ENCODE measurements at regions not wholly inside any gene's neighbourhood (a gene's known extent, or its start where the extent isn't known, plus 50 kb on each side); places are given as distances from the start of the nearest gene placed in this dataset.

DNA sequence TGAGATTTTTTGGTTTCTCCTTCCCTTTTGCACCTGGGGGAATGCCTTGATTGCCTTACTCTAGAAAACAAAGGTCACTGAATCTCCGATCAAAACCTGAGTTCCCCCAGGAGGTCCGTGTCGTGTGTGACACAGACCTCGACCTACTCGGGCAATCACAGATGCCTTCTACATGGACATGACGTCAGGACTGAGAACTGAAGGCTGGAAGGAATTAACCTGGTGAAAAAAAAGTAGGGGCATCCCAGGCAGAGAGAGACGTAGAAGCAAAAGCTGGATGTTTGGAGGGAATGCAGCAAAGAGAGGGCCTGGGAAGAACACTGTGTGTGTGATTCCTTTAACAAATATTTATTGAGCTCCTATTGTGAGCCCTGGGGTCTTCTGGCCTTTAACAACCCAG, 178.0 kb downstream of the PRDM2 start:
- peaks cover 0 to 4% (median 3%) of the 10 kb centered on the region in 3 donors for H3K36me3 Mint-ChIP-seq
- peaks cover 0 to 4% (median 0%) of the 10 kb centered on the region in 9 donors for H3K9me3 Mint-ChIP-seq
- DNase-seq, result no peak
- H3K4me1 Mint-ChIP-seq, result peaks cover 0 to 1% (median 0%) of the 10 kb centered on the region in 4 donors
- peaks cover 5 to 12% (median 10%) of the 10 kb centered on the region in 5 donors for H3K27me3 Mint-ChIP-seq
- no peak overlapping the region for H3K27ac Mint-ChIP-seq
- no peak overlapping the region for H3K4me3 Mint-ChIP-seq
- POLR2A ChIA-PET, result interaction anchor here (0.6 kb wide), 1 partner anchor 143 kb away, joined by 5 read pairs; no protein-coding TSS in a partner anchor
- ATAC-seq, result no peak

DNA sequence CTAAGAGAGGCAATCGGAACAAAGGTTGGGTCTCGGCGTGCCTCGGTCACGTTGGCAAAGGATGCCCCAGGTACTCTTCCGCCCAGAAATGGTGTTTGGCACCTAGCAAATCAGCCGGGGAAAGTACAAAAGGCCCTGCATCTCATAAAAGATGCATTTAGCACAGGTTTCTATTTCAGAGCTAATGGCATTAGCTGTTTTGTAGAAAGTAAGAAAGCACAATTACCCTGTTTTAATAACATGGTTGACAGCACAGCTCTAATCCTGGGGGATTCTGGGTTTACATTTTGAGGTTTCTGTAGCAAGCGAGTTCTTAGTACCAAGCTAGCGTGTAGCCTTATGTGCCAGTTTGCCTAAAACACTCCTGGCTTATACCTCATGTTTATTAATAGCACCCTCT, 178.5 kb downstream of the PRDM2 start:
- ATAC-seq, result no peak
- POLR2A ChIA-PET, result interaction anchor here (0.6 kb wide), 1 partner anchor 143 kb away, joined by 5 read pairs; no protein-coding TSS in a partner anchor

DNA sequence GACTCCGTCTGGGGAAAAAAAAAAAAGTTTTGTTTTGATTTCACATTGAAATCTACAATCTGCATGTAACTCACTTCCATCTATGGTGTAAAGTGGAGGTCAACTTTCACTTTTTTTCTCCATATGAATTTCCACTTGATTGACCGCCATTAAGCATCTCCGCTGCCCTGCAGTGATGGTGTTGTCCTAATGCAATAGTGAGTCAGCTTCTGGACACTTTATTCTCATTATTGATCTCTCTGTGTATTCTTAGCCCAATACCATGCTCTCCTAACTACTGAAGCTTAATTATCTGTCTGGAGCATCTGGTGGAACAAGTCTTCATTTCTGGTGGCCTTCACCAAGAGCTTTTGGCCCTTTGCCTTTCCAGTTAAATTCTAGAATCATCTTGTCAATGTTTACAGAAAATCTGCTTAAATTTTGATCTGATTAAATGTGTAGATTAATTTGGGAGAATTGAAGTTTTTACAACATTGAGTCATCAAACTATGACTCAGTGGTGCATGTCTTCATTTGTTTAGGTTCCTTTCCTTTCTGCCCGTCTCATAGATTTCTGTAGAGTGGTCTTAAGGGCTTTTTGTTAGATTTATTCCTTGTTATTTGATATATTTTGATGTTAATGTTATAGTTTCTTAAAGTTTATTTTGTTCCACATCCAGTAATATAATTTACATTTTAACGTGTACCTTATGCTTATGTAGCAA, 181.5 kb downstream of the PRDM2 start:
- DNase-seq (no peak), ATAC-seq (no peak)
- Mint-ChIP-seq H3K4me3 (no peak overlapping the region), H3K27me3 (peaks cover 6 to 25% (median 10%) of the 10 kb centered on the region in 5 donors), H3K4me1 (peaks cover 0 to 1% (median 0%) of the 10 kb centered on the region in 4 donors), H3K36me3 (no peaks in the 10 kb centered on the region), H3K27ac (no peak overlapping the region), H3K9me3 (no peaks in the 10 kb centered on the region)
- POLR2A ChIA-PET, result no interaction called here

More for the DNA sequence above, 178.5 kb downstream of the PRDM2 start:
- peaks cover 0 to 4% (median 3%) of the 10 kb centered on the region in 3 donors for H3K36me3 Mint-ChIP-seq
- H3K4me1 Mint-ChIP-seq, result peaks cover 0 to 1% (median 0%) of the 10 kb centered on the region in 4 donors
- H3K27ac Mint-ChIP-seq, result no peak overlapping the region
- H3K27me3 Mint-ChIP-seq, result peaks cover 3 to 13% (median 10%) of the 10 kb centered on the region in 5 donors
- DNase-seq, result no peak
- H3K4me3 Mint-ChIP-seq, result no peak overlapping the region
- peaks cover 0 to 4% (median 0%) of the 10 kb centered on the region in 9 donors for H3K9me3 Mint-ChIP-seq

DNA sequence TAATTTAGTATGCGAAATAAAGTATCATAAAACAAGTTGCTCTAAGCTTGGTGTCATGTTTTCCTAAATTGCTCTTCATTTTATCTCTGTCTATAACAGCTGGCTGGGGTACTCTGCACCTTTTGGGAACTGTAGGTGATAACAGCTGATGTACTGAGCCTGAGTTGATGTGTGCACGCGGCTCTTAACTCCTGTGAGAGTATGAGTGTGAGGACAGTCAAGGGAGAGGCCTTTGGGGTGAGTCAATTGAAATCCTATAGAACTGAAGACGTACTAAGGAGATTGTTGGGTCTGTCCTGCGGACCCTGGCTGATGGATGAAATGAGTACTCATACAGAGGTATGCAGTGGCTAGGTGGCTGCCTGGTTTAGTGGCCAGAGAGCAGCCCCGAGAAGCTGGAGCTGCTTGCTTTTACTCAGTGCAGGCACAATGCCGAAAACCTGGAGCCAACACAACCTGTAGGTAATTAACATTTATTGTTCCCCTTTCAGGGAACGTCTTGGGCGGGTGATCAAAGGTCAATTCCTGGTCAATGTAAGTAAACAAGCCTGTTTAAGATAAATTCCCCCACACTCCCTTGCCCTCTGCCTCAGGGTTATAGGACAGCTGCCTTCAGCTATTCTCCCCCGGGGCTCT, 188.5 kb downstream of the PRDM2 start:
- DNase-seq, result no peak
- no peak for ATAC-seq
- Mint-ChIP-seq H3K27me3 (peaks cover 15 to 40% (median 21%) of the 10 kb centered on the region in 5 donors), H3K36me3 (peaks cover 1 to 12% (median 4%) of the 10 kb centered on the region in 3 donors), H3K27ac (no peak overlapping the region), H3K9me3 (peaks cover 0 to 13% (median 5%) of the 10 kb centered on the region in 9 donors), H3K4me3 (no peak overlapping the region), H3K4me1 (peaks cover 2 to 6% (median 3%) of the 10 kb centered on the region in 4 donors)
- POLR2A ChIA-PET, result no interaction called here

DNA sequence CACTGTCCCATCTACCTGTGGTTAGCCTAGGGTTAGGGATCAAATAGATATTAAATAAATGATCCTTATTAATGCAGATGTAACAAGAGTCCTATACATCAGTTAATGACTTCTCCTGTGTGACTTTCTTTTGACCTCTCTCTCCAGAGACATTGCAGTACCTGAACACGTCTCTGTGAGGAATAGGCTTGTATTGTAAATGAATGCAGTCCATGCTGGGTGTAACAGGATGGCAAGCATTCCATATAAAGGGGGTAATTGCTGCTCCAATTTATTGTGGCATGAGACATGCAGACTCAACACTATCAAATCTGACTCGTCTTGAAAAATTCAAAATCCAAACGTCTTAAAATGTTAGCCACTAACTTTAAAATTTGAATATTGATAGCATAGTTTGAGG, 189.5 kb downstream of the PRDM2 start:
- Mint-ChIP-seq H3K27me3 (peaks cover 24 to 46% (median 29%) of the 10 kb centered on the region in 5 donors), H3K4me1 (peaks cover 4 to 10% (median 7%) of the 10 kb centered on the region in 4 donors), H3K4me3 (no peak overlapping the region), H3K27ac (no peak overlapping the region), H3K9me3 (peaks cover 0 to 13% (median 5%) of the 10 kb centered on the region in 9 donors), H3K36me3 (peaks cover 1 to 14% (median 4%) of the 10 kb centered on the region in 3 donors)
- ATAC-seq (no peak), DNase-seq (no peak)
- POLR2A ChIA-PET, result no interaction called here

DNA sequence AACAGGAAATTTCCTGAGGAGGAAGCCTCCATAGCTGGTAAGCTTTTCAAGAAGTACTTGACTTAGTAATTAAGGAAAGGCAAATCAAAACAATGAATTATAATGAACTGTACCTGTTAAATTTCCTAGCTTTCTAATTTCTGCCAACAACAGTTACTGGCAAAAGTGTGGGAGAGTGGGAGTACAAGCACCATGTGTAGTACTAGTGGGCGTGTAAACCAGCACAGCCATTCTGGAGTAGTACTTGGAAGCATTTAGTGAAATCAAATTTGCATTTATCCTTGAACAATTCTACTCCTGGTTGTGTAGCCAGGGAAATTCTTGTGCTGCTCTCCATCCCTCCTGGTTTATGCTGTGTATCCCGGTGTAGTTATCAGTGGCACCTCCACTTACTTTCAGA, 190.8 kb downstream of the PRDM2 start:
- POLR2A ChIA-PET, result no interaction called here
- H3K4me1 Mint-ChIP-seq, result peaks cover 4 to 10% (median 7%) of the 10 kb centered on the region in 4 donors
- peaks cover 1 to 14% (median 4%) of the 10 kb centered on the region in 3 donors for H3K36me3 Mint-ChIP-seq
- H3K4me3 Mint-ChIP-seq, result no peak overlapping the region
- ATAC-seq (no peak), DNase-seq (no peak)
- H3K27me3 Mint-ChIP-seq, result peaks cover 25 to 47% (median 34%) of the 10 kb centered on the region in 5 donors
- H3K27ac Mint-ChIP-seq, result no peak overlapping the region
- peaks cover 0 to 13% (median 5%) of the 10 kb centered on the region in 9 donors for H3K9me3 Mint-ChIP-seq

DNA sequence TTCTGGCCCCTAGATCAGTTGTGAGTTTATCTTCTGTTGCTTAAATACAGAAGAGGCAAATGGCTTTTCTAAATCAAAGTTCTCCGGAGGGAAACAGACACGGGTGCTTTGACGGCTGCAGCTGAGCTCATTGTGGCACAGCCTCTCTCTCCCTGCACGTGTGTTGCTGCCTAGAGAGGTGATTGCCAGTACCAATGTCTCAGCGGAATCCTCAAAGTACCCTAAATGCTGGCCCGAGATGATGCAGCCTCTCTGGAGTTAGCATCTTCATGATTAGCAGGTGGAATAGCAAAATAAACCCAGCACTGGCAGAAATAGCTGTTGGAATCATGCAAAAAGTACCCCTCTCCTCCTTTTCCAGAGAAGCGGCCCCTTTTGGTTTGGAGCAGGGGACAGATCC, 192.2 kb downstream of the PRDM2 start:
- Mint-ChIP-seq H3K9me3 (peaks cover 0 to 13% (median 5%) of the 10 kb centered on the region in 9 donors), H3K27ac (no peak overlapping the region), H3K4me3 (peak overlapping the region in 4 of 10 donors; percentile 20 to 67 (median 40)), H3K27me3 (peaks cover 25 to 49% (median 35%) of the 10 kb centered on the region in 5 donors), H3K4me1 (peaks cover 4 to 10% (median 7%) of the 10 kb centered on the region in 4 donors), H3K36me3 (peaks cover 1 to 14% (median 4%) of the 10 kb centered on the region in 3 donors)
- POLR2A ChIA-PET, result no interaction called here
- ATAC-seq (no peak), DNase-seq (no peak)

DNA sequence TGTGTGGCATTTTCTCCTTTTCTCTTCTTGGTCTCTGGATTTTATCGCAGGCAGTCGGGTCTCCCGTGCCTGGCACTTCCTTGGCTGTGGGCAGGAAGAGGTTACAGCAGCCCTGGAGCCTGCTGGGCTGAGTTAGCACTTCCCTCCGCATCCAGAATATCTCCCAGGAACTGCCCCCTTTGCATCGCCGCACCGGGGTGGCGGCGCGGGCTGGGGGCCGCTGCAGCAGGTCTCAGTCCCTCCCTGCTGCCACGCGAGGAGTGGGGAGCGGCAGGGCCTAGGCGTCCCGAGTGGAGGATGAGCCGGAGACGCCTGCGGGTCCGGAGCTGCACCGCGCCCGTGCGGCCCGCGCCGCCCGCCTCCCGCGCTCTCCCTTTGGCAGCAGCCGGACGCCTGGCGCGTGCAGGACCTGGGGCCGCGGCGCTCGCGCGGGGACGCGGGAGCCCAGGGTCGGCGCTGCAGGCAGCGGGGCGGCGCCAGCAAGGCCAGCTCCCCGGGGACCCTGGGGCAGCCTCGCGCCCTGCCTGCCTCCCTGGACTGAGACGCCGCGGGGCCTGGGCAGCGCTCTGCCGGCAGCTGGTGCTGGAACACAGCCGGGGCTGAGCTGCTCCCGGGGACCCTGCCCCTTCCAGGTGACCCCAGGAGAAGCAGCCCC, 192.8 kb downstream of the PRDM2 start:
- peaks cover 1 to 14% (median 4%) of the 10 kb centered on the region in 3 donors for H3K36me3 Mint-ChIP-seq
- ATAC-seq (no peak), DNase-seq (peak in 1 of 10 donors; percentile 4)
- peak overlapping the region in 5 of 10 donors; percentile 20 to 67 (median 34) for H3K4me3 Mint-ChIP-seq
- POLR2A ChIA-PET, result no interaction called here
- H3K27me3 Mint-ChIP-seq, result peaks cover 29 to 51% (median 36%) of the 10 kb centered on the region in 5 donors
- peaks cover 0 to 13% (median 6%) of the 10 kb centered on the region in 9 donors for H3K9me3 Mint-ChIP-seq
- H3K27ac Mint-ChIP-seq, result no peak overlapping the region
- H3K4me1 Mint-ChIP-seq, result peaks cover 4 to 10% (median 7%) of the 10 kb centered on the region in 4 donors

DNA sequence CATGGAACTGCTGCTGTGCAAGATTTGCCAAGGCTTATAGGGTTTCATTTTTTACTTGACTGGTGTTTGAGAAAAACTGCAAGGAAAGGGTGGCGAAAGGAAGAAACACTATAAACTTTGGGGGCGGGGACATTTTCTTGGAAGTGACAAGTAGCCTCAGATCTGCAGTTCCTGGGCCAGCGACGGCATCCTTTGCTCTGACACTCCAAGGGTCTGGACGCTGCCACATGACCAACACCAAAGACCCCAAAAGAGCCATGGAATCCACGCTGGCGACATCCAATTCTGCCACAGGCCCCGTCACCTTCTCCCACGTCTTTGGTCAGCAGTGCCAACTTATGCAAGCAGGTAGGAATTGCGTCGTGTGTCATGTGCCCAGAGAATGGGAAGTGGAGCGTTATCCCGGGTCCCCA, 193.4 kb downstream of the PRDM2 start:
- H3K27me3 Mint-ChIP-seq, result peaks cover 35 to 52% (median 38%) of the 10 kb centered on the region in 5 donors
- H3K9me3 Mint-ChIP-seq, result peaks cover 0 to 13% (median 6%) of the 10 kb centered on the region in 9 donors
- peaks cover 1 to 14% (median 4%) of the 10 kb centered on the region in 3 donors for H3K36me3 Mint-ChIP-seq
- ATAC-seq (no peak), DNase-seq (no peak)
- H3K27ac Mint-ChIP-seq, result peak overlapping the region in 1 of 10 donors; percentile 60
- POLR2A ChIA-PET, result no interaction called here
- H3K4me1 Mint-ChIP-seq, result peaks cover 4 to 10% (median 7%) of the 10 kb centered on the region in 4 donors
- H3K4me3 Mint-ChIP-seq, result peak overlapping the region in 4 of 10 donors; percentile 21 to 50 (median 40)

DNA sequence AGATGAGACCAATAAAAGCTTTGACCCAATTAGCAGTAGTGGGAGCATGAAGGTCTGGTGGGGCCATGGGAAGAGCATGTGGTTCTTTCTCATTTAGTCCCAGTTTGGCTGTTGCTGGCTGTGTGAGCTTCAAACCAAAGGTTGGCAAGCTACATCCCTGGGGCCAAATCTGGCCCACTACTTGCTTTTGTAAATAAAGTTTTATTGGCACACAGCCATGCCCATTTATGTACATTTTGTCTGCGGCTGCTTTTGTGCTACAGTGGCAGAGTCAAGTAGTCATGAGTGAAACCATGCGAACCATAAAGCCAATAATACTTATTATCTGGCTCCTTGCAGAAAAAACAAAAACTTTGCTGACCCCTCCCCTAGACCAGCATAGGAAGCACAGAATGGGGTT, 196.9 kb downstream of the PRDM2 start:
- H3K9me3 Mint-ChIP-seq, result peaks cover 0 to 5% (median 0%) of the 10 kb centered on the region in 9 donors
- peaks cover 25 to 52% (median 38%) of the 10 kb centered on the region in 5 donors for H3K27me3 Mint-ChIP-seq

DNA sequence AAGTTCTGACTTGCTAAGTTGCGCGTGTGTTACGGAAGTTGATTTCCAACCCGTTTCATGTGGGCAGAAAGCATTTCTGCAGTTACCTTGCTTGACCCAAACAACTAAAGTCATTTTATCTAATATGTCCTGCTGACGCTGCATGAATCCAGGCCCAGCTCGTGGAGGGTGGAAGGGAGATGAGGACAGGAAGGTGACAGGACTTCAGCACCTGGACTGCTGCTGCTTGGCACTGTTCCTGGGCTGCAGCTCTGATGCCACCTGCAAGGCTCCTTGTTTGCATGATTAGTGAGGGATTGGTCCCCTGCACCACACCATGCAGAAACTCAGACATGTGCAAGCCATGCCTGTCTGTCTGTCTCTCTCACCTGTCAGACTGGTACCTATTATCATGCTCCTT, 198.4 kb downstream of the PRDM2 start:
- peaks cover 2 to 6% (median 3%) of the 10 kb centered on the region in 4 donors for H3K4me1 Mint-ChIP-seq
- H3K9me3 Mint-ChIP-seq, result peaks cover 0 to 5% (median 0%) of the 10 kb centered on the region in 9 donors
- no peak overlapping the region for H3K4me3 Mint-ChIP-seq
- peaks cover 19 to 43% (median 28%) of the 10 kb centered on the region in 5 donors for H3K27me3 Mint-ChIP-seq
- no peak for ATAC-seq
- DNase-seq, result no peak
- H3K27ac Mint-ChIP-seq, result no peak overlapping the region
- POLR2A ChIA-PET, result no interaction called here
- H3K36me3 Mint-ChIP-seq, result peaks cover 0 to 3% (median 0%) of the 10 kb centered on the region in 3 donors

More for the DNA sequence above, 196.9 kb downstream of the PRDM2 start:
- ATAC-seq, result no peak
- peaks cover 4 to 10% (median 7%) of the 10 kb centered on the region in 4 donors for H3K4me1 Mint-ChIP-seq
- no peak for DNase-seq
- H3K4me3 Mint-ChIP-seq, result no peak overlapping the region
- POLR2A ChIA-PET, result no interaction called here
- peaks cover 0 to 4% (median 0%) of the 10 kb centered on the region in 3 donors for H3K36me3 Mint-ChIP-seq
- no peak overlapping the region for H3K27ac Mint-ChIP-seq

DNA sequence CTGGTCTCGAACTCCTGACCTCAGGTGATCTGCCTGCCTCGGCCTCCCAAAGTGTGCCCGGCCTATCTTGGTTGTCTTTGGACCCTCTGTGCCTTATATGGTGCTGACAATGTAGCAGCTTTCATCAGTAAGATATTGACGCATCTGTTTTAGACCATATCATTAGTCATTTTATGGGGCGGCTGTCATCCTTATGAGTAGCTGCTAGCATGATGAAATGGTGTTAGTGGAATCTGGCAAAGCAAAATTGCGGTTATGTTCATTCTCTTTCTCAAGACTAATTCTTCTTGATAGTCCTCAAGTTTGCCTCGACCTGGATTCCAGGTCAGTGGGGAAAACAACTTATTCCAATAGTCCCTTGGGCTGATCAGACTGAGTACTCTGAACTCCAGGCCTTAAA, 199.9 kb downstream of the PRDM2 start:
- peaks cover 0 to 5% (median 0%) of the 10 kb centered on the region in 3 donors for H3K36me3 Mint-ChIP-seq
- no peak overlapping the region for H3K4me3 Mint-ChIP-seq
- no peak overlapping the region for H3K27ac Mint-ChIP-seq
- peaks cover 0 to 17% (median 5%) of the 10 kb centered on the region in 9 donors for H3K9me3 Mint-ChIP-seq
- peaks cover 9 to 28% (median 18%) of the 10 kb centered on the region in 5 donors for H3K27me3 Mint-ChIP-seq
- no peak for ATAC-seq
- POLR2A ChIA-PET, result no interaction called here
- H3K4me1 Mint-ChIP-seq, result no peaks in the 10 kb centered on the region
- DNase-seq, result no peak

Data from naive thymus-derived CD8-positive, alpha-beta T cell (primary cell).